Esophagus muscularis mucosa (tissue), 4 donors: ENCODE measurements at regions not wholly inside any gene's neighbourhood (a gene's known extent, or its start where the extent isn't known, plus 50 kb on each side); places are given as distances from the start of the nearest gene placed in this dataset.

Experiments used
- DNase-seq: peaks from one replicate; pipeline ENCODE4 v3.0.0-alpha.2; 2017; ENCODE audit errors: extremely low spot score
- H3K27ac ChIP-seq, 4 donors: fragments of 200-600 bp; sonication (generic); replicated peaks in 1 of 4; 1 replicate in 3 of 4; 2 replicates in 1 of 4; pipeline ENCODE4 v1.5.1; 2016 to 2019; ENCODE audit warnings: mild to moderate bottlenecking in 1 of 4
- H3K27me3 ChIP-seq, 4 donors: fragments of 200-600 bp; sonication (generic); one replicate each; pipeline versions ENCODE4 v1.5.1 to v1.6.0; 2016 to 2019
- H3K36me3 ChIP-seq, 4 donors: fragments of 200-600 bp; sonication (generic); one replicate each; pipeline ENCODE4 v1.5.1; 2016 to 2019
- H3K4me1 ChIP-seq, 4 donors: fragments of 200-600 bp; sonication (generic); one replicate each; pipeline ENCODE4 v1.5.1; 2016 to 2019
- H3K4me3 ChIP-seq, 4 donors: fragments of 200-600 bp; sonication (generic); 1 replicate in 2 of 4; 2 replicates in 2 of 4; pipeline ENCODE4 v1.5.1; 2016 to 2019; ENCODE audit warnings: mild to moderate bottlenecking in 4 of 4, moderate library complexity in 1 of 4
- H3K9me3 ChIP-seq, 4 donors: fragments of 200-600 bp; sonication (generic); 1 replicate in 3 of 4; 2 replicates in 1 of 4; pipeline ENCODE4 v1.5.1; 2016 to 2019
- EP300 ChIP-seq: sonication (generic); formaldehyde crosslinking; IDR thresholded peaks from one replicate; pipeline ENCODE4 v1.6.1; 2017; ENCODE audit warnings: antibody characterized with exemption
- POLR2A ChIP-seq: fragments of 450-650 bp; IDR thresholded peaks from one replicate; pipeline ENCODE4 v1.6.1; 2017; ENCODE audit warnings: antibody characterized with exemption, moderate library complexity, mild to moderate bottlenecking, low read depth
- POLR2AphosphoS5 ChIP-seq, 2 donors: sonication (generic); formaldehyde crosslinking; IDR thresholded peaks; one replicate each; pipeline ENCODE4 v1.6.1; 2017; ENCODE audit warnings: antibody characterized with exemption in 2 of 2
- WGBS: methylation state at CpG from one replicate; pipeline ENCODE4 v1.1.5; 2018; 5-methylcytosine and 5-hydroxymethylcytosine counted together
- intact Hi-C: fragments of 100-400 bp; cut with DNase I; formaldehyde crosslinking; loops from one replicate; pipeline ENCODE4 v1.15.1; 2023
- TF ChIP-seq, protein P1 (sequence below), 3 experiments: fragments of 200-600 bp in 2 of 3; fragments of 450-650 bp in 1 of 3; sonication (generic) in 2 of 3; IDR thresholded peaks; one replicate each; pipeline ENCODE4 v1.5.1; 2017 to 2019; ENCODE audit warnings: antibody characterized with exemption in 3 of 3, mild to moderate bottlenecking in 2 of 3, moderate library complexity in 1 of 3

DNA sequence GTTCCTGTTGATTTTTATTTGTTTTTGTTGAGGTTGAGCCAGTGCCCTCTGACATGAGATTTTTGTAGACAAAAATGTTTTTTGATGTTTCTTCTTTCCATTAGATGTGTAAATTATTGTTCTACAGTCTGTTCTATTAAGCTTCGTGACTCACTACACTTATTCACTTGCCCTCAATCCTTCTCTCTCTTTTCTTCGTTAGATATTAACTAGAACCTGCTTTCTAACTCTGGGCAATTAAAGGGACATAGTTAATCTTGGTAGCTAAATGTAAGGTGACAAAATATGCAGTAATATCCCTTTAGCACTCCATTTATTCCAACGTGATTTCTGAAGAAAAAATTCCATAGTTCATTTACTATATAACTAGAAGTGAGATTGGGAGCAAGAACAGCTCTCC is 333.9 kb downstream of the PDHA2 start:
- intact Hi-C loops, result no loop called here
- no peaks in the 10 kb centered on the region for H3K9me3 ChIP-seq
- H3K4me3 ChIP-seq, result no peak overlapping the region
- no peaks in the 10 kb centered on the region for H3K27me3 ChIP-seq
- H3K36me3 ChIP-seq, result no peaks in the 10 kb centered on the region
- H3K4me1 ChIP-seq, result no peaks in the 10 kb centered on the region
- no peak for TF ChIP-seq POLR2AphosphoS5 (IDR thresholded peaks at IDR 0.05)
- TF ChIP-seq, protein P1, sequence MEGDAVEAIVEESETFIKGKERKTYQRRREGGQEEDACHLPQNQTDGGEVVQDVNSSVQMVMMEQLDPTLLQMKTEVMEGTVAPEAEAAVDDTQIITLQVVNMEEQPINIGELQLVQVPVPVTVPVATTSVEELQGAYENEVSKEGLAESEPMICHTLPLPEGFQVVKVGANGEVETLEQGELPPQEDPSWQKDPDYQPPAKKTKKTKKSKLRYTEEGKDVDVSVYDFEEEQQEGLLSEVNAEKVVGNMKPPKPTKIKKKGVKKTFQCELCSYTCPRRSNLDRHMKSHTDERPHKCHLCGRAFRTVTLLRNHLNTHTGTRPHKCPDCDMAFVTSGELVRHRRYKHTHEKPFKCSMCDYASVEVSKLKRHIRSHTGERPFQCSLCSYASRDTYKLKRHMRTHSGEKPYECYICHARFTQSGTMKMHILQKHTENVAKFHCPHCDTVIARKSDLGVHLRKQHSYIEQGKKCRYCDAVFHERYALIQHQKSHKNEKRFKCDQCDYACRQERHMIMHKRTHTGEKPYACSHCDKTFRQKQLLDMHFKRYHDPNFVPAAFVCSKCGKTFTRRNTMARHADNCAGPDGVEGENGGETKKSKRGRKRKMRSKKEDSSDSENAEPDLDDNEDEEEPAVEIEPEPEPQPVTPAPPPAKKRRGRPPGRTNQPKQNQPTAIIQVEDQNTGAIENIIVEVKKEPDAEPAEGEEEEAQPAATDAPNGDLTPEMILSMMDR (IDR thresholded peaks at IDR 0.05), result no peak
- no peak for TF ChIP-seq EP300
- no peak for TF ChIP-seq POLR2A
- H3K27ac ChIP-seq, result no peak overlapping the region
- DNase-seq, result no peak
- WGBS, result 78% methylated on average over 3 of the region's 3 CpGs

DNA sequence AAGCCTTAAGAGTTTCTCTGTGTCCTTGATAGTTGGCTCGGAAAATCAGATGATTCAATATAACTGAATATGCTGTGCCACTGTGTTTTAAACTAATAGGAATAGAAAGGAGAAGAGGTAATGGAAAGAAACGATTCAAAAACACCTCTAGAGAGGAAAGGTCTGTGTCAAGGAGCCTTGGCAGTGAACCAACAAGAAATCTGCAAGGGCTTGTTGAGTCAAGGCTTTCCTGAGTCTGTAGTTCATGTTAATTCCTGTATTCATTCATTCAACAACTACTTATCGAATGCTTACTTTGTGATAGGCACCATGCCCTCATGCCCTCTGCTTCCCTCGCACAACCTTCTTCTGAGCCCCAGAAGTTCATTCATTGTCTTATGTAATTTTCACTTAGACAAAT is 336.0 kb downstream of the PDHA2 start:
- H3K27ac ChIP-seq, result no peak overlapping the region
- 59% methylated on average over 4 of the region's 4 CpGs for WGBS
- intact Hi-C loops, result no loop called here

DNA sequence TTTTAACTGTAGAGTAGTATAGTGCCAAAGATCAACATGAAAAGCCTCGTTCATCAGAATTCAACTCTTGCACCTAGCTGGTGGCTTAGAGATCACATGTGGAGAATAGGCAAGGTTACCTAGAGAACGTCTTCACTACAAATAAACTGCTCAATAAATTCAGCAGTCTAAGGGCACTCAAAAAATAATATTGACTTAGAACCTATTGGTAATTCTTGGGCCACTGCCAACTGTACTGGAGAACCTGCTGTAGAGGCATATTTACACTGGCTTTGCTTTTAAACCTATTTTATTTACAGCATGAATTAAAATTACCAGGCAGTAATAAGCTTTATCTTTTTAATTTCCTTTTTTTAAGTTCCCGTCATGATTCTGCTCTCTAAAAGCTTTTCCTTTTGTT is 343.7 kb downstream of the PDHA2 start:
- 74% methylated on average over 3 of the region's 3 CpGs for whole genome bisulfite sequencing
- intact Hi-C loops, result no loop called here
- no peaks in the 10 kb centered on the region for H3K27me3 ChIP-seq
- H3K36me3 ChIP-seq, result no peaks in the 10 kb centered on the region
- TF ChIP-seq POLR2A (no peak), POLR2AphosphoS5 (IDR thresholded peaks at IDR 0.05) (no peak), EP300 (no peak)
- TF ChIP-seq, protein P1 (IDR thresholded peaks at IDR 0.05), result no peak
- H3K27ac ChIP-seq, result no peak overlapping the region
- H3K4me3 ChIP-seq, result no peak overlapping the region
- H3K4me1 ChIP-seq, result no peaks in the 10 kb centered on the region
- H3K9me3 ChIP-seq, result no peaks in the 10 kb centered on the region
- DNase-seq, result no peak

More for the DNA sequence above, 336.0 kb downstream of the PDHA2 start:
- Histone ChIP-seq H3K36me3 (no peaks in the 10 kb centered on the region), H3K27me3 (no peaks in the 10 kb centered on the region), H3K9me3 (no peaks in the 10 kb centered on the region), H3K4me1 (no peaks in the 10 kb centered on the region), H3K4me3 (no peak overlapping the region)
- TF ChIP-seq POLR2A, result no peak
- TF ChIP-seq, protein P1 (IDR thresholded peaks at IDR 0.05), result no peak
- DNase-seq, result no peak

DNA sequence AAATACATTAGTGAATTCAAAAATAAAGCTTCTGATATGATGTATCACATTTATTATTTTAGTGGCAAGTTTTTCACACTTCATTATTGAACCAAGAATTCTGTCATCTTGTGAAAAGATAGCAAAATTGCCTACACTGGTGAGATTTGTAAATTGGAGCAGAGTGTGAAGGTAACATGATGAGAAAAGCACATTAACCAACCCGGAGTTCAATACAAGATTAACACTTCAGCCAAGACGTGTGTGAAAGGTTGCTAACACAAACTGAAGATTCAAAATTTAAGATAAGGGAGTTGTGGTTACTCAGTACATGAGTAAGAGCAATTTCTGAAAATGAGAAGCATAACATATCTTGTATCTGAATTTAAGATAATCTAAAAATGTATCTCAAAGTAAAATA is 346.7 kb downstream of the PDHA2 start:
- no peak for DNase-seq
- H3K4me1 ChIP-seq, result no peaks in the 10 kb centered on the region
- H3K9me3 ChIP-seq, result no peaks in the 10 kb centered on the region
- TF ChIP-seq POLR2A, result no peak
- no peak for TF ChIP-seq POLR2AphosphoS5 (IDR thresholded peaks at IDR 0.05)
- no peak for TF ChIP-seq EP300
- TF ChIP-seq, protein P1 (IDR thresholded peaks at IDR 0.05), result no peak
- intact Hi-C loops, result no loop called here
- no peak overlapping the region for H3K4me3 ChIP-seq
- no peak overlapping the region for H3K27ac ChIP-seq
- H3K27me3 ChIP-seq, result no peaks in the 10 kb centered on the region
- 65% methylated on average over 2 of the region's 2 CpGs for WGBS
- no peaks in the 10 kb centered on the region for H3K36me3 ChIP-seq

DNA sequence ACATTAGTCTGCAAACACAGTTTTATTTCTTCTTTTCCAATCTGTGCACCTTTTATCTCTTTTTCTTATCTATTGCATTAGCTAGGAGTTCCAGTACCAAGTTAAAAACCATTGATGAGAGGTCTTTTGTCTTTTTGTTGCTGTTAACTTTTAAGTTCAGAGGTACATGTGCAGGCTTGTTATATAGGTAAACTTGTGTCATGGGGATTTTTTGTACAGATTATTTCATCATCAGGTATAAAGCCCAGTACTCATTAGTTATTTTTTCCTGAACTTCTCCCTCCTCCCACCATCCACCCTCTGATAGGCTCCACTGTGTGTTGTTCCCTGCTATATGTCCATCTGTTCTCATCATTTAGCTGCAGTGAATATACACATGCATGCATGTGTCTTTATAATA is 349.9 kb downstream of the PDHA2 start:
- no peak for DNase-seq
- H3K27ac ChIP-seq, result no peak overlapping the region
- intact Hi-C loops, result no loop called here
- H3K27me3 ChIP-seq, result no peaks in the 10 kb centered on the region
- H3K4me3 ChIP-seq, result no peak overlapping the region
- TF ChIP-seq EP300, result no peak
- TF ChIP-seq, protein P1 (IDR thresholded peaks at IDR 0.05), result no peak
- no peak for TF ChIP-seq POLR2A
- TF ChIP-seq POLR2AphosphoS5 (IDR thresholded peaks at IDR 0.05), result no peak
- H3K36me3 ChIP-seq, result no peaks in the 10 kb centered on the region
- H3K4me1 ChIP-seq, result no peaks in the 10 kb centered on the region
- no peaks in the 10 kb centered on the region for H3K9me3 ChIP-seq
